Esophagus squamous epithelium (tissue), 5 donors: ENCODE measurements at regions not wholly inside any gene's neighbourhood (a gene's known extent, or its start where the extent isn't known, plus 50 kb on each side); places are given as distances from the start of the nearest gene placed in this dataset.
"Not testable (repeated sequence)": the region's sequence is repeated elsewhere in the genome, so short reads cannot be mapped to it uniquely, and the experiment has no call there.

Source experiments
- DNase-seq: peaks from one replicate; lab custom pipeline; 2025; lab: John Stamatoyannopoulos, UW
- H3K27ac ChIP-seq, 4 donors: fragments of 200-600 bp; sonication (generic); one replicate each; pipeline ENCODE4 v1.5.1; 2016 to 2019; ENCODE audit warnings: mild to moderate bottlenecking in 1 of 4
- H3K27me3 ChIP-seq, 4 donors: fragments of 200-600 bp; sonication (generic); 1 replicate in 3 of 4; 2 replicates in 1 of 4; pipeline versions ENCODE4 v1.5.1 to v1.6.0; 2017 to 2021; ENCODE audit warnings: antibody characterized with exemption in 1 of 4
- H3K36me3 ChIP-seq, 3 donors: fragments of 200-600 bp; sonication (generic); one replicate each; pipeline ENCODE4 v1.5.1; 2016 to 2019
- H3K4me1 ChIP-seq, 3 donors: fragments of 200-600 bp; sonication (generic); one replicate each; pipeline ENCODE4 v1.5.1; 2017 to 2019
- H3K4me3 ChIP-seq, 4 donors: fragments of 200-600 bp; sonication (generic); 1 replicate in 3 of 4; 2 replicates in 1 of 4; pipeline ENCODE4 v1.5.1; 2016 to 2019; ENCODE audit warnings: mild to moderate bottlenecking in 2 of 4, moderate library complexity in 1 of 4
- H3K9me3 ChIP-seq, 3 donors: fragments of 200-600 bp; sonication (generic); one replicate each; pipeline ENCODE4 v1.5.1; 2016 to 2019
- CTCF ChIP-seq, 6 experiments: fragments of 450-650 bp in 4 of 6; fragments of 200-600 bp in 2 of 6; sonication (generic) in 2 of 6; IDR thresholded peaks; one replicate each; pipeline ENCODE4 v1.5.1; 2016 to 2019; ENCODE audit warnings: antibody characterized with exemption in 6 of 6, mild to moderate bottlenecking in 4 of 6, moderate library complexity in 4 of 6
- POLR2A ChIP-seq, 4 donors: fragments of 450-650 bp; IDR thresholded peaks; one replicate each; pipeline ENCODE4 v1.6.1; 2017; ENCODE audit warnings: antibody characterized with exemption in 4 of 4, mild to moderate bottlenecking in 4 of 4, moderate library complexity in 3 of 4
- WGBS, 2 donors: methylation state at CpG; one replicate each; pipeline ENCODE4 v1.1.5; 2018; 5-methylcytosine and 5-hydroxymethylcytosine counted together
- intact Hi-C: fragments of 100-400 bp; cut with DNase I; formaldehyde crosslinking; loops from one replicate; pipeline ENCODE4 v1.15.0; 2022
- donor health status: DM: yes; HTN: yes; CAD: no.

DNA sequence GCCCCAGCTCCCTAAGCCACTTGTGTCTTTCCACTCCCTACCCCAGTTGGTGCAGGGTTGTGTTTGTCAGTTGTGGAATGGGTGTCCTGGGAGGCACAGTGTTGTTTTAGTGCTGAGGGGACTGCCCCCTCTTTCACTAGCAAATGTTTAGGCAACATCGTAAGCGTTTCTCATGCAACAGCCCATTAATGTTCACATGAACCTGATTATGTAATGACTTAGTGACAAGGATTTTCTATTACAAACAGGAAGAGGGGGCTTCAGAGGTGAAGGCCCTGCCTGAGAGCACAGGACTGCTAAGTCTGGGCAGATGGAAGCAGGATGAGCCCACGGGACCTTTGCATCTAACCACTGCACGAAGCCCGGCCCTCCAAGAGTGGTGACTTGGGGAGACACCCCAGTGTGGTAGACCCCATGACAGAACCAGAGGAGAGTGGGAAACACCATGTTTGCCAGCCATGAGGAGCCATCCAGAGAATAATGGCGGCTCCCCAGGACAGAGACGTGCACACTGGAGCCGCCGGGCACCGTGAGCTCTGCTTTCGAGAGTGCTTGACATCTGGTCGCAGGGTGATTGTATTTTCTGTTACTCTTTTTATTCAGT, 339.7 kb downstream of the THBS2 start:
- Histone ChIP-seq H3K27ac (no peak overlapping the region), H3K9me3 (no peaks in the 10 kb centered on the region), H3K36me3 (no peaks in the 10 kb centered on the region), H3K4me3 (no peak overlapping the region), H3K27me3 (peaks cover 0 to 5% (median 0%) of the 10 kb centered on the region in 4 donors), H3K4me1 (peaks cover 0 to 18% (median 9%) of the 10 kb centered on the region in 3 donors)
- DNase-seq = no peak
- no peak for TF ChIP-seq POLR2A (IDR thresholded peaks at IDR 0.05)
- no peak for TF ChIP-seq CTCF (IDR thresholded peaks at IDR 0.05)
- intact Hi-C loops = no loop called here
- WGBS, 2 donors = 83 to 90% methylated on average over 2 to 11 of the region's 12 CpGs

DNA sequence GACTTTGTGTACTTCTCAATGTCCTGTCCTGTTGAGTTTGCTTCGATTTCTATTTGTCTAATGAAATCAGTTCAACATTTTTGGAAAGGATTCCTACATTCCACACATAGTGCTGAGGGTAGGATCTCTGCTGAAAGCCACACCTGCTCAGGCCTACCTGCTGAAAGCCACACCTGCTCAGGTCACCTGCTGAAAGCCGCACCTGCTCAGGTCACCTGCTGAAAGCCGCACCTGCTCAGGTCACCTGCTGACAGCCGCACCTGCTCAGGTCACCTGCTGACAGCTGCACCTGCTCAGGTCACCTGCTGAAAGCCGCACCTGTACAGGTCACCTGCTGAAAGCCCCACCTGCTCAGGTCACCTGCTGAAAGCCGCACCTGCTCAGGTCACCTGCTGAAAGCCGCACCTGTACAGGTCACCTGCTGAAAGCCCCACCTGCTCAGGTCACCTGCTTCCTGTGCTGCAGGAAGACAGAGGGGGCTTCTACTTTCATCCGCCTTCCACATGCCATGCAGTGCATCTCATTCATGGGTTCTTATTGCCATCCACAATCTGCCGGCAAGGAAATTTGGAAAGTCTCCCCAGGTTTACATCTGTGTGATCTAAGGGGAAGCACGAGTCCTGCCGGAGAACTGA, 340.3 kb downstream of the THBS2 start:
- DNase-seq, intact Hi-C loops, H3K4me3 ChIP-seq, H3K9me3 ChIP-seq, H3K36me3 ChIP-seq, H3K27me3 ChIP-seq, H3K27ac ChIP-seq: not testable (repeated sequence)
- H3K4me1 ChIP-seq = peaks cover 0 to 18% (median 9%) of the 10 kb centered on the region in 3 donors
- 64 to 72% methylated on average over 7 to 8 of the region's 11 CpGs for WGBS, 2 donors

GRCh38 chr6:168909288-168909687, 344.4 kb downstream of the THBS2 start:
- Histone ChIP-seq H3K27ac (no peak overlapping the region), H3K4me1 (peaks cover 0 to 5% (median 0%) of the 10 kb centered on the region in 3 donors), H3K4me3 (no peak overlapping the region), H3K36me3 (no peaks in the 10 kb centered on the region), H3K9me3 (no peaks in the 10 kb centered on the region), H3K27me3 (no peaks in the 10 kb centered on the region)
- WGBS, 2 donors = 79 to 86% methylated on average over 10 of the region's 10 CpGs
- TF ChIP-seq POLR2A (IDR thresholded peaks at IDR 0.05) = no peak
- no peak for DNase-seq
- intact Hi-C loops = no loop called here

- Histone ChIP-seq H3K36me3 (no peaks in the 10 kb centered on the region), H3K27ac (no peak overlapping the region), H3K4me1 (peaks cover 0 to 5% (median 0%) of the 10 kb centered on the region in 3 donors), H3K9me3 (no peaks in the 10 kb centered on the region), H3K27me3 (no peaks in the 10 kb centered on the region), H3K4me3 (no peak overlapping the region)
- 59 to 69% methylated on average over 5 of the region's 5 CpGs for WGBS, 2 donors
- peak in 1 of 6 experiments; percentile 10 for TF ChIP-seq CTCF (IDR thresholded peaks at IDR 0.05)
- TF ChIP-seq POLR2A (IDR thresholded peaks at IDR 0.05) = no peak
- intact Hi-C loops = no loop called here
- DNase-seq = no peak
These were observed 344.8 kb downstream of the THBS2 start for GRCh38 chr6:168908887-168909286.

GRCh38 chr6:168908166-168908565, 345.5 kb downstream of the THBS2 start:
- intact Hi-C loops = no loop called here
- TF ChIP-seq POLR2A (IDR thresholded peaks at IDR 0.05) (no peak), CTCF (IDR thresholded peaks at IDR 0.05) (no peak)
- Histone ChIP-seq H3K27me3 (no peaks in the 10 kb centered on the region), H3K9me3 (no peaks in the 10 kb centered on the region), H3K36me3 (no peaks in the 10 kb centered on the region), H3K4me3 (no peak overlapping the region), H3K27ac (no peak overlapping the region), H3K4me1 (peaks cover 0 to 5% (median 0%) of the 10 kb centered on the region in 3 donors)
- DNase-seq = no peak
- 36 to 65% methylated on average over 3 to 5 of the region's 5 CpGs for WGBS, 2 donors

GRCh38 chr6:168906391-168906790, 347.3 kb downstream of the THBS2 start:
- Histone ChIP-seq H3K4me3 (no peak overlapping the region), H3K36me3 (no peaks in the 10 kb centered on the region), H3K4me1 (peaks cover 0 to 5% (median 0%) of the 10 kb centered on the region in 3 donors), H3K27me3 (peaks cover 0 to 3% (median 0%) of the 10 kb centered on the region in 4 donors), H3K9me3 (no peaks in the 10 kb centered on the region), H3K27ac (no peak overlapping the region)
- intact Hi-C loops = no loop called here
- TF ChIP-seq POLR2A (IDR thresholded peaks at IDR 0.05) (no peak), CTCF (IDR thresholded peaks at IDR 0.05) (no peak)
- 77 to 79% methylated on average over 5 of the region's 5 CpGs for WGBS, 2 donors
- DNase-seq = no peak
